HepG2 (cell line): ENCODE measurements at regions not wholly inside any gene's neighbourhood (a gene's known extent, or its start where the extent isn't known, plus 50 kb on each side); places are given as distances from the start of the nearest gene placed in this dataset.

Source experiments
- ATAC-seq: fragments of 200-7000 bp; cut with Tn5 transposase; 3 replicates; pipeline ENCODE4 v1.9.1; 2020; ENCODE audit warnings: mild to moderate bottlenecking, moderate library complexity
- BruUV-seq: library from RNA; stranded (reverse); fragments of 400-500 nt; replicated peaks from 2 replicates; lab custom pipeline; 2021; lab: Mats Ljungman, UMichigan
- CTCF ChIA-PET: fragments of 300-600 bp; formaldehyde crosslinking; extraction: SDS; loops from one replicate; lab custom pipeline; 2021; ENCODE audit warnings: low total read pairs, inconsistent platforms, low intra/inter-chr PET ratio; lab: Yijun Ruan, JAX
- POLR2A ChIA-PET: fragments of 350-600 bp; sonication (Branson Sonifier 250); formaldehyde crosslinking; loops from one replicate; lab custom pipeline; 2020; ENCODE audit warnings: antibody characterized with exemption, inconsistent platforms; lab: Yijun Ruan, JAX
- DNase-seq: peaks from one replicate; pipeline ENCODE4 v3.0.0-alpha.2; 2015; ENCODE audit warnings: low spot score
- FAIRE-seq: peaks from 3 replicates; lab custom pipeline; 2011; peaks lifted over from hg19 to GRCh38; lab: Jason Lieb, UNC
- H2AFZ ChIP-seq: one replicate; pipeline ENCODE4 v1.6.1; 2011; ENCODE audit warnings: low read length, inconsistent platforms
- H3K27ac ChIP-seq: fragments of 300-600 bp; 3 replicates; pipeline ENCODE4 v1.8.0; 2011; ENCODE audit warnings: mixed run types, mild to moderate bottlenecking, mixed read lengths, low read length, inconsistent platforms; ENCODE audit not compliant: insufficient read depth; ENCODE audit errors: extremely low read length
- H3K27me3 ChIP-seq, 2 experiments: fragments of 200-600 bp in 1 of 2; 2 replicates in 1 of 2; 3 replicates in 1 of 2; pipeline versions ENCODE4 v1.6.0 to v1.8.0; 2011; ENCODE audit warnings: low read length in 2 of 2, mild to moderate bottlenecking in 2 of 2, moderate library complexity in 2 of 2, inconsistent platforms in 1 of 2; ENCODE audit not compliant: insufficient read depth in 2 of 2, control insufficient read depth in 1 of 2
- H3K36me3 ChIP-seq, 2 experiments: fragments of 200-600 bp in 1 of 2; replicated peaks in 1 of 2; 2 replicates in 1 of 2; 3 replicates in 1 of 2; pipeline versions ENCODE4 v1.5.1 to v1.8.0; 2011; ENCODE audit warnings: low read length in 2 of 2, inconsistent platforms in 1 of 2; ENCODE audit not compliant: insufficient read depth in 2 of 2, control insufficient read depth in 1 of 2
- H3K4me1 ChIP-seq: 2 replicates; pipeline ENCODE4 v1.5.1; 2012; ENCODE audit warnings: low read length, inconsistent platforms; ENCODE audit not compliant: insufficient read depth
- H3K4me2 ChIP-seq: 2 replicates; pipeline ENCODE4 v1.6.0; 2011; ENCODE audit warnings: low read depth, low read length, inconsistent platforms
- H3K4me3 ChIP-seq, 3 experiments: fragments of 200-600 bp in 1 of 3; sonication (generic), shearing (Covaris generic) in 1 of 3; replicated peaks in 1 of 3; 2 replicates each; pipeline ENCODE4 v1.5.1; 2011 to 2016; ENCODE audit warnings: low read length in 3 of 3, inconsistent platforms in 2 of 3, low read depth in 2 of 3, mild to moderate bottlenecking in 2 of 3, control low read depth in 1 of 3, mixed read lengths in 1 of 3; ENCODE audit not compliant: insufficient read depth in 1 of 3
- H3K79me2 ChIP-seq: one replicate; pipeline ENCODE4 v1.6.1; 2011; ENCODE audit warnings: low read length, inconsistent platforms; ENCODE audit not compliant: insufficient read depth
- H3K9ac ChIP-seq: 2 replicates; pipeline ENCODE4 v1.6.0; 2011; ENCODE audit warnings: mild to moderate bottlenecking, low read depth, low read length, inconsistent platforms; ENCODE audit not compliant: insufficient read depth
- H3K9me3 ChIP-seq: 2 replicates; pipeline ENCODE4 v1.5.1; 2012; ENCODE audit warnings: mild to moderate bottlenecking, low read length
- H4K20me1 ChIP-seq: 2 replicates; pipeline ENCODE4 v1.6.0; 2011; ENCODE audit warnings: inconsistent platforms, mild to moderate bottlenecking, low read length, moderate library complexity; ENCODE audit not compliant: insufficient read depth
- CBX2 ChIP-seq, 2 experiments: fragments of 200-600 bp in 1 of 2; sonication (generic); formaldehyde crosslinking in 1 of 2; IDR thresholded peaks; 2 replicates each; pipeline versions ENCODE4 v1.7.0 to v1.8.1; 2018 to 2022; ENCODE audit warnings: low read depth in 2 of 2, low read length in 1 of 2, mild to moderate bottlenecking in 1 of 2, missing genetic modification reagents in 1 of 2
- KAT8 ChIP-seq: IDR thresholded peaks from 2 replicates; pipeline ENCODE4 v1.6.1; 2016; ENCODE audit warnings: missing genetic modification reagents, missing compliant biosample characterization
- KLF11 ChIP-seq: IDR thresholded peaks from 2 replicates; pipeline ENCODE4 v1.6.1; 2016; ENCODE audit warnings: missing compliant biosample characterization
- NR2F1 ChIP-seq, 2 experiments: fragments of 450-650 bp in 1 of 2; formaldehyde crosslinking in 1 of 2; IDR thresholded peaks; 2 replicates each; pipeline versions ENCODE4 v1.5.0 to v1.6.1; 2016 to 2020; ENCODE audit warnings: mild to moderate bottlenecking in 1 of 2, missing compliant biosample characterization in 1 of 2, missing genetic modification reagents in 1 of 2, moderate library complexity in 1 of 2
- SIX4 ChIP-seq: sonication (generic); formaldehyde crosslinking; IDR thresholded peaks from 2 replicates; pipeline ENCODE4 v1.4.0; 2020; ENCODE audit warnings: missing genetic modification reagents
- SNRNP70 ChIP-seq: fragments of 200-400 bp; formaldehyde crosslinking; IDR thresholded peaks from 2 replicates; pipeline ENCODE4 v1.6.1; 2017; ENCODE audit warnings: mild to moderate bottlenecking, low read depth, low read length, moderate library complexity
- TBX3 ChIP-seq: fragments of 450-650 bp; IDR thresholded peaks from 2 replicates; pipeline ENCODE4 v1.6.1; 2017; ENCODE audit warnings: antibody characterized with exemption, mild to moderate bottlenecking, inconsistent platforms, borderline replicate concordance
- ZKSCAN8 ChIP-seq: IDR thresholded peaks from 2 replicates; pipeline ENCODE4 v1.6.1; 2016; ENCODE audit warnings: borderline replicate concordance, missing genetic modification reagents, missing compliant biosample characterization
- ZNF674 ChIP-seq: sonication (generic); formaldehyde crosslinking; IDR thresholded peaks from 2 replicates; pipeline ENCODE4 v1.5.0; 2020; ENCODE audit warnings: low read depth, mild to moderate bottlenecking, missing genetic modification reagents
- ZZZ3 ChIP-seq: sonication (generic); formaldehyde crosslinking; IDR thresholded peaks from 2 replicates; pipeline ENCODE4 v1.4.0; 2020; ENCODE audit warnings: missing genetic modification reagents, mild to moderate bottlenecking, borderline replicate concordance
- WGBS: methylation state at CpG from one replicate; pipeline ENCODE4 v1.1.6; 2017; ENCODE audit warnings: low lambda C conversion rate; 5-methylcytosine and 5-hydroxymethylcytosine counted together
- in situ Hi-C: cut with HindIII; loops from 2 replicates; pipeline ENCODE4 v1.10.0; 2017; ENCODE audit warnings: low pct_unique_long_range_greater_than_20kb; ENCODE audit not compliant: extremely low pct_ligation_motif_present
- intact Hi-C: fragments of 100-400 bp; cut with micrococcal nuclease; formaldehyde crosslinking; loops from one replicate; pipeline ENCODE4 v1.10.0; 2022; ENCODE audit not compliant: unreplicated experiment

- TF ChIP-seq SIX4 (CRISPR knock-in tag) (no peak), CBX2 (IDR thresholded peaks at IDR 0.05; ENCODE audit: low read depth, low read length) (no peak), CBX2 (CRISPR knock-in tag; IDR thresholded peaks at IDR 0.05; ENCODE audit: low read depth) (no peak), TBX3 (no peak)
Measured at GRCh38 chr13:73411067-73411809, 352.4 kb downstream of the KLF5 start (continued).

- in situ Hi-C loops (loop anchor here (25.0 kb wide), 1 partner anchor 344 kb away; the partner anchor contains the start of gene KLF5), intact Hi-C loops (no loop called here)
- no peaks in the 10 kb centered on the region for H3K79me2 ChIP-seq
- H3K4me2 ChIP-seq: no peak overlapping the region
- no peak for DNase-seq
- POLR2A ChIA-PET: no interaction called here
- no TSS peak for BruUV-seq
- H2AFZ ChIP-seq: no peak overlapping the region
- no peaks in the 10 kb centered on the region for H3K9me3 ChIP-seq
- 8% methylated on average over 1 of the region's 1 CpG for WGBS
- TF ChIP-seq SNRNP70 (no peak), ZZZ3 (CRISPR knock-in tag) (no peak), ZNF674 (CRISPR knock-in tag) (no peak), NR2F1 (CRISPR knock-in tag; IDR thresholded peaks at IDR 0.05) (no peak), KLF11 (CRISPR knock-in tag) (no peak), ZKSCAN8 (CRISPR knock-in tag) (no peak), KAT8 (CRISPR knock-in tag) (no peak)
- TF ChIP-seq, all 625 proteins: peak for 0
- H3K27ac ChIP-seq: no peak overlapping the region
- FAIRE-seq (no peak), ATAC-seq (no peak)
- H3K27me3 ChIP-seq: no peaks in the 10 kb centered on the region; a peak in 1 of 5 replicates
- no peaks in the 10 kb centered on the region for H4K20me1 ChIP-seq
- CTCF ChIA-PET: no interaction called here
- H3K4me3 ChIP-seq: no peak overlapping the region
- no peaks in the 10 kb centered on the region for H3K4me1 ChIP-seq
- H3K36me3 ChIP-seq: no peaks in the 10 kb centered on the region
- no peak overlapping the region for H3K9ac ChIP-seq
Measured at GRCh38 chr13:73406454-73406853, 347.6 kb downstream of the KLF5 start.
